HEK293 (cell line): ENCODE measurements at regions not wholly inside any gene's neighbourhood (a gene's known extent, or its start where the extent isn't known, plus 50 kb on each side); places are given as distances from the start of the nearest gene placed in this dataset.

Experiments used
- CTCF ChIA-PET: fragments of 350-600 bp; formaldehyde crosslinking; extraction: SDS; loops from one replicate; lab custom pipeline; 2021; ENCODE audit warnings: antibody characterized with exemption; lab: Yijun Ruan, JAX
- POLR2A ChIA-PET: fragments of 300-600 bp; formaldehyde crosslinking; extraction: SDS; loops from one replicate; lab custom pipeline; 2020; ENCODE audit warnings: antibody characterized with exemption, inconsistent platforms; lab: Yijun Ruan, JAX
- H3K27ac ChIP-seq: fragments of 200-500 bp; sonication (Bioruptor generic); 2 replicates; pipeline ENCODE4 v1.5.1; 2014; ENCODE audit warnings: low read depth, low read length, control low read depth, inconsistent platforms; ENCODE audit errors: extremely low read depth
- H3K36me3 ChIP-seq, 2 experiments: fragments of 200-500 bp in 1 of 2; sonication (Bioruptor generic) in 1 of 2; 1 replicate in 1 of 2; 2 replicates in 1 of 2; pipeline ENCODE4 v1.5.1; 2014 to 2017; ENCODE audit warnings: inconsistent platforms in 2 of 2, low read length in 2 of 2; ENCODE audit not compliant: control insufficient read depth in 2 of 2, insufficient read depth in 1 of 2
- H3K4me1 ChIP-seq: fragments of 200-500 bp; sonication (Bioruptor generic); 2 replicates; pipeline ENCODE4 v1.5.1; 2014; ENCODE audit warnings: mild to moderate bottlenecking, low read length, inconsistent platforms; ENCODE audit not compliant: control insufficient read depth, insufficient read depth
- H3K4me3 ChIP-seq: 2 replicates; pipeline ENCODE4 v1.5.1; 2011; ENCODE audit warnings: low read depth, mild to moderate bottlenecking, control low read depth, low read length, moderate library complexity
- H3K9me3 ChIP-seq: fragments of 200-500 bp; sonication (Bioruptor generic); 2 replicates; pipeline ENCODE4 v1.5.1; 2014; ENCODE audit warnings: low read depth, low read length, inconsistent platforms; ENCODE audit not compliant: control insufficient read depth, insufficient read depth
- BCL11A ChIP-seq: fragments of 450-650 bp; formaldehyde crosslinking; IDR thresholded peaks from 2 replicates; pipeline ENCODE4 v1.5.1; 2016; ENCODE audit warnings: low read depth, missing biosample characterization, missing genetic modification characterization
- GFI1B ChIP-seq: fragments of 450-650 bp; formaldehyde crosslinking; IDR thresholded peaks from 2 replicates; pipeline ENCODE4 v1.5.1; 2016; ENCODE audit warnings: missing biosample characterization, missing genetic modification characterization
- KLF7 ChIP-seq: fragments of 450-650 bp; formaldehyde crosslinking; IDR thresholded peaks from 2 replicates; pipeline ENCODE4 v1.5.1; 2016; ENCODE audit warnings: missing biosample characterization, missing genetic modification characterization, borderline replicate concordance
- MEIS1 ChIP-seq: sonication (generic); formaldehyde crosslinking; IDR thresholded peaks from 2 replicates; pipeline ENCODE4 v1.8.1; 2022; ENCODE audit warnings: missing genetic modification reagents, mild to moderate bottlenecking, borderline replicate concordance
- PRDM6 ChIP-seq: fragments of 450-650 bp; formaldehyde crosslinking; IDR thresholded peaks from 2 replicates; pipeline ENCODE4 v1.5.1; 2017; ENCODE audit warnings: missing biosample characterization, missing genetic modification characterization
- SCRT1 ChIP-seq: fragments of 450-650 bp; formaldehyde crosslinking; IDR thresholded peaks from 2 replicates; pipeline ENCODE4 v1.5.1; 2016; ENCODE audit warnings: missing biosample characterization, missing genetic modification characterization, borderline replicate concordance
- SP3 ChIP-seq: fragments of 450-650 bp; formaldehyde crosslinking; IDR thresholded peaks from 2 replicates; pipeline ENCODE4 v1.5.1; 2016; ENCODE audit warnings: missing biosample characterization, missing genetic modification characterization
- ZIC2 ChIP-seq: fragments of 450-650 bp; formaldehyde crosslinking; IDR thresholded peaks from 2 replicates; pipeline ENCODE4 v1.5.1; 2016; ENCODE audit warnings: missing biosample characterization, missing genetic modification characterization
- ZNF133 ChIP-seq: fragments of 450-650 bp; formaldehyde crosslinking; IDR thresholded peaks from 2 replicates; pipeline ENCODE4 v1.5.1; 2016; ENCODE audit warnings: missing biosample characterization, missing genetic modification characterization
- ZNF184 ChIP-seq: fragments of 450-650 bp; IDR thresholded peaks from 2 replicates; pipeline ENCODE4 v1.5.1; 2018; ENCODE audit warnings: missing biosample characterization, mild to moderate bottlenecking, missing genetic modification characterization
- ZNF24 ChIP-seq: fragments of 450-650 bp; formaldehyde crosslinking; IDR thresholded peaks from 2 replicates; pipeline ENCODE4 v1.5.1; 2016; ENCODE audit warnings: missing biosample characterization, missing genetic modification characterization
- ZNF280D ChIP-seq: fragments of 450-650 bp; formaldehyde crosslinking; IDR thresholded peaks from 2 replicates; pipeline ENCODE4 v1.5.1; 2016; ENCODE audit warnings: missing biosample characterization, missing genetic modification characterization
- ZNF311 ChIP-seq: fragments of 450-650 bp; formaldehyde crosslinking; IDR thresholded peaks from 2 replicates; pipeline ENCODE4 v1.5.1; 2017; ENCODE audit warnings: missing biosample characterization, missing genetic modification characterization, borderline replicate concordance
- ZNF350 ChIP-seq: fragments of 450-650 bp; formaldehyde crosslinking; IDR thresholded peaks from 2 replicates; pipeline ENCODE4 v1.5.0; 2017; ENCODE audit warnings: missing biosample characterization, mild to moderate bottlenecking, missing genetic modification characterization
- ZNF404 ChIP-seq: fragments of 450-650 bp; formaldehyde crosslinking; IDR thresholded peaks from 2 replicates; pipeline ENCODE4 v1.5.1; 2017; ENCODE audit warnings: missing biosample characterization, missing genetic modification characterization
- ZNF426 ChIP-seq: fragments of 450-650 bp; formaldehyde crosslinking; IDR thresholded peaks from 2 replicates; pipeline ENCODE4 v1.5.1; 2017; ENCODE audit warnings: missing biosample characterization, missing genetic modification characterization, mild to moderate bottlenecking, inconsistent platforms, moderate library complexity
- ZNF571 ChIP-seq: fragments of 450-650 bp; formaldehyde crosslinking; IDR thresholded peaks from 2 replicates; pipeline ENCODE4 v1.5.0; 2017; ENCODE audit warnings: missing biosample characterization, missing genetic modification characterization
- ZNF707 ChIP-seq: fragments of 450-650 bp; formaldehyde crosslinking; IDR thresholded peaks from 2 replicates; pipeline ENCODE4 v1.5.1; 2016; ENCODE audit warnings: missing biosample characterization, missing genetic modification characterization
- ZNF768 ChIP-seq: fragments of 450-650 bp; formaldehyde crosslinking; IDR thresholded peaks from 2 replicates; pipeline ENCODE4 v1.5.1; 2018; ENCODE audit warnings: missing biosample characterization, mild to moderate bottlenecking, missing genetic modification characterization
- TF ChIP-seq, protein P1 (sequence below): fragments of 450-650 bp; formaldehyde crosslinking; IDR thresholded peaks from 2 replicates; pipeline ENCODE4 v1.5.1; 2017; ENCODE audit warnings: missing biosample characterization, missing genetic modification characterization
- TF ChIP-seq, protein P2 (sequence below): fragments of 450-650 bp; formaldehyde crosslinking; IDR thresholded peaks from 2 replicates; pipeline ENCODE4 v1.5.1; 2017; ENCODE audit warnings: missing biosample characterization, missing genetic modification characterization
- TF ChIP-seq, protein P3 (sequence below): fragments of 450-650 bp; formaldehyde crosslinking; IDR thresholded peaks from 2 replicates; pipeline ENCODE4 v1.5.1; 2016; ENCODE audit warnings: missing biosample characterization, missing genetic modification characterization, low read depth

DNA sequence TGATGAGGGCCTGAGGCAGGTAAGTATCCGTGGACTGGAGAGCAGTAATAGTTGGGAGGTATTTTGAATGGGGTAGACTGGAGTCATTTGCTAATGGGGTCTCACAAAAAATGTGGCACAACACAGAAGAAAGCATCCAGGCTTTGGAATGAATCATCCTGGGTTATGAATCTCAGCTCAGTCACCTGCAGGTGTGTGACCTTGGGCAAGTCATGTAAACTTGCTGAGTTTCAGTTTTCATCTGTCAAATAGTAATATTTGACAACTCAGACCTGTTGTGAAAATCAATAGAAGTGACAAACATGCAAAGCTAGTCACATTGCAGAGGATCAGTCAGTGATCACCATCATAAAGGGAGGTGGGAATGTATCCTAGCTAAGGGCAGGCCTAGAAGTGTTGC is 232.0 kb upstream of the TENM4 start:
- Histone ChIP-seq H3K4me1 (no peaks in the 10 kb centered on the region), H3K4me3 (no peak overlapping the region), H3K9me3 (no peaks in the 10 kb centered on the region), H3K27ac (no peak overlapping the region), H3K36me3 (no peaks in the 10 kb centered on the region)
- ChIA-PET POLR2A (no interaction called here), CTCF (no interaction called here)
- TF ChIP-seq ZNF426 (tag by site-specific recombination) = no peak
- TF ChIP-seq PRDM6 = no peak
- TF ChIP-seq GFI1B (tag by site-specific recombination) = no peak
- TF ChIP-seq ZNF311 (tag by site-specific recombination) = no peak
- TF ChIP-seq KLF7 (tag by site-specific recombination) = no peak
- TF ChIP-seq ZNF571 = no peak
- no peak for TF ChIP-seq ZNF350 (tag by site-specific recombination)
- TF ChIP-seq ZNF707 (tag by site-specific recombination) = no peak
- TF ChIP-seq BCL11A (tag by site-specific recombination) = no peak
- TF ChIP-seq MEIS1 = no peak
- TF ChIP-seq, protein P1, sequence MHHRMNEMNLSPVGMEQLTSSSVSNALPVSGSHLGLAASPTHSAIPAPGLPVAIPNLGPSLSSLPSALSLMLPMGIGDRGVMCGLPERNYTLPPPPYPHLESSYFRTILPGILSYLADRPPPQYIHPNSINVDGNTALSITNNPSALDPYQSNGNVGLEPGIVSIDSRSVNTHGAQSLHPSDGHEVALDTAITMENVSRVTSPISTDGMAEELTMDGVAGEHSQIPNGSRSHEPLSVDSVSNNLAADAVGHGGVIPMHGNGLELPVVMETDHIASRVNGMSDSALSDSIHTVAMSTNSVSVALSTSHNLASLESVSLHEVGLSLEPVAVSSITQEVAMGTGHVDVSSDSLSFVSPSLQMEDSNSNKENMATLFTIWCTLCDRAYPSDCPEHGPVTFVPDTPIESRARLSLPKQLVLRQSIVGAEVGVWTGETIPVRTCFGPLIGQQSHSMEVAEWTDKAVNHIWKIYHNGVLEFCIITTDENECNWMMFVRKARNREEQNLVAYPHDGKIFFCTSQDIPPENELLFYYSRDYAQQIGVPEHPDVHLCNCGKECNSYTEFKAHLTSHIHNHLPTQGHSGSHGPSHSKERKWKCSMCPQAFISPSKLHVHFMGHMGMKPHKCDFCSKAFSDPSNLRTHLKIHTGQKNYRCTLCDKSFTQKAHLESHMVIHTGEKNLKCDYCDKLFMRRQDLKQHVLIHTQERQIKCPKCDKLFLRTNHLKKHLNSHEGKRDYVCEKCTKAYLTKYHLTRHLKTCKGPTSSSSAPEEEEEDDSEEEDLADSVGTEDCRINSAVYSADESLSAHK (tag by site-specific recombination) = no peak

- TF ChIP-seq ZNF404 (tag by site-specific recombination) = no peak
- TF ChIP-seq, protein P2, sequence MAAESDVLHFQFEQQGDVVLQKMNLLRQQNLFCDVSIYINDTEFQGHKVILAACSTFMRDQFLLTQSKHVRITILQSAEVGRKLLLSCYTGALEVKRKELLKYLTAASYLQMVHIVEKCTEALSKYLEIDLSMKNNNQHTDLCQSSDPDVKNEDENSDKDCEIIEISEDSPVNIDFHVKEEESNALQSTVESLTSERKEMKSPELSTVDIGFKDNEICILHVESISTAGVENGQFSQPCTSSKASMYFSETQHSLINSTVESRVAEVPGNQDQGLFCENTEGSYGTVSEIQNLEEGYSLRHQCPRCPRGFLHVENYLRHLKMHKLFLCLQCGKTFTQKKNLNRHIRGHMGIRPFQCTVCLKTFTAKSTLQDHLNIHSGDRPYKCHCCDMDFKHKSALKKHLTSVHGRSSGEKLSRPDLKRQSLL = no peak
- TF ChIP-seq ZNF24 (tag by site-specific recombination) = no peak
- TF ChIP-seq SCRT1 (tag by site-specific recombination) = no peak
- no peak for TF ChIP-seq ZNF184
- H3K36me3 ChIP-seq = no peaks in the 10 kb centered on the region
- H3K4me3 ChIP-seq = no peak overlapping the region
- ChIA-PET CTCF (no interaction called here), POLR2A (no interaction called here)
- no peaks in the 10 kb centered on the region for H3K9me3 ChIP-seq
- H3K4me1 ChIP-seq = no peaks in the 10 kb centered on the region
- H3K27ac ChIP-seq = no peak overlapping the region
Measured at GRCh38 chr11:79671401-79671800, 230.6 kb upstream of the TENM4 start.

DNA sequence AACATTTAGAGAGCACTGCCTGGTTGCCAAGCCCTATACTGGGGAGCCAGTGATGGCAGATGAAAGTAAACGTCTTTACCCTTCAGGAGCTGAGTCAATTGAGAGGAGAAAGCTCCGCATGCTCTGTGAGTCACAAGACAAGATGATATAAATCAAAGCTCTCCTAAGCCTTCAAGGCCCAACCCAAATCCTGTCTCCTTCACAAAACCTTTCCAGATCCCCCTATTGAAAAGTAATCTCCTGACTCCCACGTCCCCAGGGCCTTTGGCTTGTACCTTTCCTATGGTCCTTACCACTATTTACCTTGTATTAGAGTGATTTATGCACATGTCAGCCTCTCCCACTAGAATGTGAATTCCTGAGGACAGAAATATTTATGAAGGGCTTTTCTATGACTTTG is 230.1 kb upstream of the TENM4 start:
- H3K36me3 ChIP-seq = no peaks in the 10 kb centered on the region
- CTCF ChIA-PET = no interaction called here
- POLR2A ChIA-PET = no interaction called here
- H3K27ac ChIP-seq = no peak overlapping the region
- no peaks in the 10 kb centered on the region for H3K9me3 ChIP-seq
- no peak overlapping the region for H3K4me3 ChIP-seq
- H3K4me1 ChIP-seq = no peaks in the 10 kb centered on the region
- TF ChIP-seq ZNF768 (tag by site-specific recombination) (no peak), ZNF133 (tag by site-specific recombination) (no peak), ZNF280D (tag by site-specific recombination) (no peak), SP3 (tag by site-specific recombination) (no peak), ZIC2 (no peak)
- TF ChIP-seq, protein P3, sequence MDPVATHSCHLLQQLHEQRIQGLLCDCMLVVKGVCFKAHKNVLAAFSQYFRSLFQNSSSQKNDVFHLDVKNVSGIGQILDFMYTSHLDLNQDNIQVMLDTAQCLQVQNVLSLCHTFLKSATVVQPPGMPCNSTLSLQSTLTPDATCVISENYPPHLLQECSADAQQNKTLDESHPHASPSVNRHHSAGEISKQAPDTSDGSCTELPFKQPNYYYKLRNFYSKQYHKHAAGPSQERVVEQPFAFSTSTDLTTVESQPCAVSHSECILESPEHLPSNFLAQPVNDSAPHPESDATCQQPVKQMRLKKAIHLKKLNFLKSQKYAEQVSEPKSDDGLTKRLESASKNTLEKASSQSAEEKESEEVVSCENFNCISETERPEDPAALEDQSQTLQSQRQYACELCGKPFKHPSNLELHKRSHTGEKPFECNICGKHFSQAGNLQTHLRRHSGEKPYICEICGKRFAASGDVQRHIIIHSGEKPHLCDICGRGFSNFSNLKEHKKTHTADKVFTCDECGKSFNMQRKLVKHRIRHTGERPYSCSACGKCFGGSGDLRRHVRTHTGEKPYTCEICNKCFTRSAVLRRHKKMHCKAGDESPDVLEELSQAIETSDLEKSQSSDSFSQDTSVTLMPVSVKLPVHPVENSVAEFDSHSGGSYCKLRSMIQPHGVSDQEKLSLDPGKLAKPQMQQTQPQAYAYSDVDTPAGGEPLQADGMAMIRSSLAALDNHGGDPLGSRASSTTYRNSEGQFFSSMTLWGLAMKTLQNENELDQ (tag by site-specific recombination) = no peak
